Mesenchymal stem cell (in vitro differentiated cells and primary cell): ENCODE measurements at regions not wholly inside any gene's neighbourhood (a gene's known extent, or its start where the extent isn't known, plus 50 kb on each side); places are given as distances from the start of the nearest gene placed in this dataset.
A peak's percentile ranks its signal among the peaks of the same experiment; 100 is the strongest.

Experiments used
- DNase-seq: peaks from one replicate; pipeline ENCODE4 v3.0.0-alpha.2; 2013
- H2AFZ ChIP-seq: one replicate; pipeline ENCODE4 v1.6.1; 2013; ENCODE audit warnings: low read depth, mild to moderate bottlenecking, control low read depth, inconsistent platforms, low read length, moderate library complexity
- H2AK5ac ChIP-seq: 2 replicates; pipeline ENCODE4 v1.6.1; 2013; ENCODE audit warnings: low read length, moderate library complexity, mild to moderate bottlenecking, inconsistent platforms; ENCODE audit not compliant: severe bottlenecking
- H2BK120ac ChIP-seq: one replicate; pipeline ENCODE4 v1.6.1; 2013; ENCODE audit warnings: low read depth, mild to moderate bottlenecking, inconsistent platforms, low read length, moderate library complexity
- H2BK12ac ChIP-seq, 2 experiments: one replicate each; pipeline ENCODE4 v1.6.1; 2013; ENCODE audit warnings: inconsistent platforms in 2 of 2, low read length in 2 of 2, mild to moderate bottlenecking in 2 of 2, moderate library complexity in 2 of 2, control low read depth in 1 of 2
- H2BK15ac ChIP-seq: one replicate; pipeline ENCODE4 v1.6.1; 2013; ENCODE audit warnings: mild to moderate bottlenecking, low read depth, inconsistent platforms; ENCODE audit not compliant: poor library complexity, severe bottlenecking
- H2BK5ac ChIP-seq: 2 replicates; pipeline ENCODE4 v1.6.1; 2013; ENCODE audit warnings: low read depth, mild to moderate bottlenecking, low read length, control low read depth, inconsistent platforms; ENCODE audit not compliant: poor library complexity, severe bottlenecking
- H3K14ac ChIP-seq, 2 experiments: one replicate each; pipeline ENCODE4 v1.6.1; 2013; ENCODE audit warnings: inconsistent platforms in 2 of 2, low read length in 2 of 2, control low read depth in 1 of 2, mild to moderate bottlenecking in 1 of 2, moderate library complexity in 1 of 2
- H3K18ac ChIP-seq, 2 experiments: one replicate each; pipeline ENCODE4 v1.6.1; 2013; ENCODE audit warnings: inconsistent platforms in 2 of 2, low read length in 2 of 2, control low read depth in 1 of 2, low read depth in 1 of 2, mild to moderate bottlenecking in 1 of 2
- H3K23ac ChIP-seq, 2 experiments: one replicate each; pipeline ENCODE4 v1.6.1; 2013; ENCODE audit warnings: inconsistent platforms in 2 of 2, low read length in 2 of 2, mild to moderate bottlenecking in 2 of 2, moderate library complexity in 2 of 2, control low read depth in 1 of 2
- H3K27ac ChIP-seq: 2 replicates; pipeline ENCODE4 v1.5.1; 2013; ENCODE audit warnings: mild to moderate bottlenecking, moderate library complexity, low read length, control low read depth, inconsistent platforms; ENCODE audit not compliant: poor library complexity, severe bottlenecking
- H3K27me3 ChIP-seq, 2 experiments: 2 replicates each; pipeline versions ENCODE4 v1.6.1 to v1.7.0; 2013; ENCODE audit warnings: low read length in 2 of 2, mild to moderate bottlenecking in 2 of 2, moderate library complexity in 2 of 2, control low read depth in 1 of 2, inconsistent platforms in 1 of 2; ENCODE audit not compliant: control insufficient read depth in 1 of 2, insufficient read depth in 1 of 2
- H3K36me3 ChIP-seq, 2 experiments: 2 replicates each; pipeline versions ENCODE4 v1.6.1 to v1.7.0; 2013; ENCODE audit warnings: low read length in 2 of 2, control low read depth in 1 of 2, inconsistent platforms in 1 of 2, low read depth in 1 of 2, mild to moderate bottlenecking in 1 of 2; ENCODE audit not compliant: insufficient read depth in 2 of 2, control insufficient read depth in 1 of 2
- H3K4ac ChIP-seq, 2 experiments: one replicate each; pipeline ENCODE4 v1.6.1; 2013; ENCODE audit warnings: inconsistent platforms in 2 of 2, low read length in 2 of 2, mild to moderate bottlenecking in 2 of 2, moderate library complexity in 2 of 2, control low read depth in 1 of 2, low read depth in 1 of 2
- H3K4me1 ChIP-seq: 2 replicates; pipeline ENCODE4 v1.6.1; 2013; ENCODE audit warnings: low read depth, low read length, control low read depth; ENCODE audit not compliant: control insufficient read depth, insufficient read depth
- H3K4me2 ChIP-seq: 2 replicates; pipeline ENCODE4 v1.6.1; 2013; ENCODE audit warnings: low read length, mild to moderate bottlenecking, inconsistent platforms; ENCODE audit not compliant: poor library complexity, severe bottlenecking
- H3K4me3 ChIP-seq, 2 experiments: 2 replicates each; pipeline versions ENCODE4 v1.5.1 to v1.7.0; 2013; ENCODE audit warnings: low read length in 2 of 2, mild to moderate bottlenecking in 2 of 2, control low read depth in 1 of 2, low read depth in 1 of 2; ENCODE audit not compliant: insufficient read depth in 1 of 2
- H3K79me1 ChIP-seq: replicated peaks from 2 replicates; pipeline ENCODE4 v1.6.1; 2013; ENCODE audit warnings: mild to moderate bottlenecking, control low read depth, low read length, inconsistent platforms; ENCODE audit not compliant: poor library complexity, severe bottlenecking
- H3K9ac ChIP-seq: 2 replicates; pipeline ENCODE4 v1.7.0; 2013; ENCODE audit warnings: mild to moderate bottlenecking, low read length, moderate library complexity
- H3K9me3 ChIP-seq: 2 replicates; pipeline ENCODE4 v1.7.0; 2013; ENCODE audit warnings: mild to moderate bottlenecking, low read length; ENCODE audit not compliant: control insufficient read depth
- H4K8ac ChIP-seq: one replicate; pipeline ENCODE4 v1.6.1; 2013; ENCODE audit warnings: inconsistent platforms, mild to moderate bottlenecking, low read length, moderate library complexity
- H4K91ac ChIP-seq: one replicate; pipeline ENCODE4 v1.6.1; 2013; ENCODE audit warnings: mild to moderate bottlenecking, low read length, inconsistent platforms
- WGBS: methylation state at CpG from one replicate; pipeline ENCODE4 v1.1.7; 2013; ENCODE audit warnings: mixed read lengths; 5-methylcytosine and 5-hydroxymethylcytosine counted together

GRCh38 chr10:15444105-15445005, 73.3 kb upstream of the FAM171A1 start:
- peaks cover 1% of the 10 kb centered on the region for H3K4me1 ChIP-seq
- no peak overlapping the region for H3K9ac ChIP-seq
- no peak for DNase-seq
- no peak overlapping the region for H3K18ac ChIP-seq
- no peak overlapping the region for H3K27ac ChIP-seq
- no peak overlapping the region for H2BK15ac ChIP-seq
- H4K91ac ChIP-seq = no peak overlapping the region
- no peak overlapping the region for H3K23ac ChIP-seq
- no peaks in the 10 kb centered on the region for H3K79me1 ChIP-seq
- no peak overlapping the region for H2BK5ac ChIP-seq
- no peak overlapping the region for H3K4me3 ChIP-seq
- H3K9me3 ChIP-seq = no peaks in the 10 kb centered on the region
- H4K8ac ChIP-seq = no peak overlapping the region
- H2AK5ac ChIP-seq = no peak overlapping the region
- peaks cover 0 to 16% of the 10 kb centered on the region in 2 experiments for H3K27me3 ChIP-seq
- H3K4ac ChIP-seq = no peak overlapping the region
- WGBS = 56% methylated on average over 6 of the region's 8 CpGs
- no peak overlapping the region for H2AFZ ChIP-seq
- no peaks in the 10 kb centered on the region for H3K36me3 ChIP-seq
- no peak overlapping the region for H3K4me2 ChIP-seq
- no peak overlapping the region for H2BK12ac ChIP-seq
- H2BK120ac ChIP-seq = no peak overlapping the region
- no peak overlapping the region for H3K14ac ChIP-seq

GRCh38 chr10:15442056-15442455, 71.0 kb upstream of the FAM171A1 start:
- H2AFZ ChIP-seq = no peak overlapping the region
- H3K4me1 ChIP-seq = peaks cover 1% of the 10 kb centered on the region
- no peak overlapping the region for H3K9ac ChIP-seq
- no peak overlapping the region for H3K23ac ChIP-seq
- no peak overlapping the region for H3K4me3 ChIP-seq
- H2AK5ac ChIP-seq = no peak overlapping the region
- H3K9me3 ChIP-seq = no peaks in the 10 kb centered on the region
- 91% methylated on average over 14 of the region's 14 CpGs for WGBS
- H3K4me2 ChIP-seq = no peak overlapping the region
- H2BK120ac ChIP-seq = no peak overlapping the region
- peaks cover 0 to 9% of the 10 kb centered on the region in 2 experiments for H3K27me3 ChIP-seq
- no peak overlapping the region for H2BK15ac ChIP-seq
- H2BK5ac ChIP-seq = no peak overlapping the region
- no peak overlapping the region for H4K8ac ChIP-seq
- no peak overlapping the region for H3K4ac ChIP-seq
- no peak for DNase-seq
- no peak overlapping the region for H3K27ac ChIP-seq
- H3K36me3 ChIP-seq = no peaks in the 10 kb centered on the region
- no peak overlapping the region for H3K14ac ChIP-seq
- H3K18ac ChIP-seq = no peak overlapping the region
- H4K91ac ChIP-seq = no peak overlapping the region
- H2BK12ac ChIP-seq = peak overlapping the region in 1 of 2 experiments; percentile 1
- H3K79me1 ChIP-seq = no peaks in the 10 kb centered on the region

- Histone ChIP-seq H4K91ac (peak overlapping the region; percentile 2), H3K4me1 (peaks cover 1% of the 10 kb centered on the region), H2BK15ac (no peak overlapping the region), H2AFZ (no peak overlapping the region), H3K23ac (no peak overlapping the region), H2AK5ac (no peak overlapping the region), H3K4ac (no peak overlapping the region), H3K14ac (no peak overlapping the region), H3K9me3 (no peaks in the 10 kb centered on the region), H3K18ac (peak overlapping the region in 1 of 2 experiments; percentile 4), H3K27ac (no peak overlapping the region), H4K8ac (no peak overlapping the region), H3K36me3 (no peaks in the 10 kb centered on the region), H2BK5ac (no peak overlapping the region), H3K9ac (peak overlapping the region; percentile 77), H3K4me3 (no peak overlapping the region), H3K27me3 (peaks cover 0 to 9% of the 10 kb centered on the region in 2 experiments), H2BK12ac (peak overlapping the region in 1 of 2 experiments; percentile 61), H3K79me1 (no peaks in the 10 kb centered on the region), H2BK120ac (no peak overlapping the region), H3K4me2 (no peak overlapping the region)
- no peak for DNase-seq
- 95% methylated on average over 9 of the region's 9 CpGs for WGBS
Measured at GRCh38 chr10:15440204-15440711, 69.2 kb upstream of the FAM171A1 start.

- Histone ChIP-seq H3K27ac (no peak overlapping the region), H4K91ac (peak overlapping the region; percentile 52), H3K23ac (no peak overlapping the region), H3K18ac (peak overlapping the region; percentile 52 to 67), H3K36me3 (no peaks in the 10 kb centered on the region), H2BK120ac (peak overlapping the region; percentile 42), H3K9me3 (no peaks in the 10 kb centered on the region), H3K4me1 (peaks cover 1% of the 10 kb centered on the region), H3K4me2 (peak overlapping the region; percentile 84), H2BK15ac (no peak overlapping the region), H2BK5ac (no peak overlapping the region), H3K9ac (peak overlapping the region; percentile 77), H4K8ac (no peak overlapping the region), H3K4ac (peak overlapping the region in 1 of 2 experiments; percentile 47), H2AFZ (peak overlapping the region; percentile 54), H2BK12ac (peak overlapping the region; percentile 59 to 81), H3K4me3 (peak overlapping the region in 1 of 2 experiments; percentile 70), H3K79me1 (no peaks in the 10 kb centered on the region), H2AK5ac (no peak overlapping the region), H3K27me3 (peaks cover 0 to 7% of the 10 kb centered on the region in 2 experiments), H3K14ac (no peak overlapping the region)
- DNase-seq = peak; percentile 71
- WGBS = under 1% methylated on average over 11 of the region's 12 CpGs
Measured at GRCh38 chr10:15439341-15439842, 68.3 kb upstream of the FAM171A1 start.
